SK-N-SH (cell line): ENCODE measurements at regions not wholly inside any gene's neighbourhood (a gene's known extent, or its start where the extent isn't known, plus 50 kb on each side); places are given as distances from the start of the nearest gene placed in this dataset.

Source experiments
- CTCF ChIA-PET: fragments of 300-600, 350-600 bp; formaldehyde crosslinking; extraction: SDS; loops from one replicate; lab custom pipeline; 2021; lab: Yijun Ruan, JAX
- POLR2A ChIA-PET: fragments of 350-600 bp; sonication (Branson Sonifier 250); formaldehyde crosslinking; extraction: SDS; loops from one replicate; lab custom pipeline; 2020; ENCODE audit warnings: antibody characterized with exemption, inconsistent platforms; lab: Yijun Ruan, JAX
- DNase-seq: peaks from one replicate; pipeline ENCODE4 v3.0.0; 2012
- H2AFZ ChIP-seq: fragments of 200-600 bp; sonication (generic); 2 replicates; pipeline ENCODE4 v1.8.1; 2016; ENCODE audit warnings: antibody characterized with exemption, mild to moderate bottlenecking, low read depth
- H3F3A ChIP-seq: fragments of 200-600 bp; sonication (generic); replicated peaks from 2 replicates; pipeline ENCODE3; 2016; ENCODE audit warnings: antibody characterized with exemption, mild to moderate bottlenecking; ENCODE audit not compliant: insufficient read depth
- H3K27ac ChIP-seq, 2 experiments: fragments of 200-500 bp in 1 of 2; fragments of 200-600 bp in 1 of 2; sonication (Bioruptor generic) in 1 of 2; sonication (generic), shearing (Covaris generic) in 1 of 2; 2 replicates each; pipeline versions ENCODE4 v1.5.1 to v1.6.1; 2014 to 2016; ENCODE audit warnings: low read depth in 2 of 2, inconsistent platforms in 1 of 2, low read length in 1 of 2, mild to moderate bottlenecking in 1 of 2, mixed read lengths in 1 of 2
- H3K27me3 ChIP-seq: fragments of 200-600 bp; sonication (generic), shearing (Covaris generic); 2 replicates; pipeline ENCODE4 v1.6.1; 2016; ENCODE audit warnings: mixed run types; ENCODE audit not compliant: insufficient read depth
- H3K36me3 ChIP-seq, 2 experiments: fragments of 200-500 bp in 1 of 2; fragments of 200-600 bp in 1 of 2; sonication (Bioruptor generic) in 1 of 2; sonication (generic) in 1 of 2; replicated peaks in 1 of 2; 2 replicates each; pipeline versions ENCODE3 to v1.5.1; 2014 to 2016; ENCODE audit warnings: low read length in 1 of 2, mild to moderate bottlenecking in 1 of 2; ENCODE audit not compliant: insufficient read depth in 2 of 2, control insufficient read depth in 1 of 2
- H3K4me1 ChIP-seq, 2 experiments: fragments of 200-500 bp in 1 of 2; fragments of 200-600 bp in 1 of 2; sonication (Bioruptor generic) in 1 of 2; sonication (generic), shearing (Covaris generic) in 1 of 2; 2 replicates each; pipeline versions ENCODE4 v1.5.1 to v1.6.1; 2014 to 2016; ENCODE audit warnings: low read depth in 1 of 2, low read length in 1 of 2, mixed run types in 1 of 2; ENCODE audit not compliant: insufficient read depth in 2 of 2, control insufficient read depth in 1 of 2
- H3K4me2 ChIP-seq: fragments of 200-600 bp; sonication (generic), shearing (Covaris generic); 2 replicates; pipeline ENCODE4 v1.6.1; 2017; ENCODE audit warnings: mixed run types
- H3K4me3 ChIP-seq, 2 experiments: fragments of 200-500 bp in 1 of 2; fragments of 200-600 bp in 1 of 2; sonication (Bioruptor generic) in 1 of 2; sonication (generic), shearing (Covaris generic) in 1 of 2; 2 replicates each; pipeline versions ENCODE4 v1.5.1 to v1.8.1; 2014 to 2016; ENCODE audit warnings: low read depth in 2 of 2, inconsistent platforms in 1 of 2, low read length in 1 of 2, mild to moderate bottlenecking in 1 of 2, mixed read lengths in 1 of 2, moderate library complexity in 1 of 2
- H3K79me2 ChIP-seq: fragments of 200-600 bp; sonication (generic); 2 replicates; pipeline ENCODE4 v1.8.1; 2017; ENCODE audit warnings: mild to moderate bottlenecking; ENCODE audit not compliant: insufficient read depth
- H3K9ac ChIP-seq: fragments of 200-600 bp; sonication (generic); 2 replicates; pipeline ENCODE4 v1.6.1; 2017; ENCODE audit warnings: mixed run types
- H3K9me2 ChIP-seq: fragments of 200-600 bp; sonication (generic); 2 replicates; pipeline ENCODE4 v1.6.1; 2017; ENCODE audit warnings: mixed run types
- H3K9me3 ChIP-seq: fragments of 200-600 bp; sonication (generic); 2 replicates; pipeline ENCODE4 v1.6.1; 2017; ENCODE audit warnings: mixed run types, mild to moderate bottlenecking, moderate library complexity
- H4K20me1 ChIP-seq: fragments of 200-600 bp; sonication (generic); 2 replicates; pipeline ENCODE4 v1.6.1; 2017; ENCODE audit warnings: mild to moderate bottlenecking, mixed run types; ENCODE audit not compliant: insufficient read depth
- EP300 ChIP-seq, 2 experiments: IDR thresholded peaks; 2 replicates each; pipeline versions ENCODE4 v1.4.0 to v1.6.1; 2012; ENCODE audit warnings: borderline replicate concordance in 1 of 2, low read depth in 1 of 2, low read length in 1 of 2
- FOXJ3 ChIP-seq: sonication (generic); formaldehyde crosslinking; IDR thresholded peaks from 2 replicates; pipeline ENCODE4 v1.5.1; 2020; ENCODE audit warnings: mild to moderate bottlenecking, missing genetic modification reagents
- FOXM1 ChIP-seq: IDR thresholded peaks from 2 replicates; pipeline ENCODE4 v1.4.0; 2012; ENCODE audit warnings: low read depth, mild to moderate bottlenecking
- IRF3 ChIP-seq: fragments of 150-350 bp; IDR thresholded peaks from 2 replicates; pipeline ENCODE4 v1.6.1; 2016; ENCODE audit warnings: mild to moderate bottlenecking, low read depth, low read length
- MEF2A ChIP-seq: IDR thresholded peaks from 2 replicates; pipeline ENCODE4 v1.4.0; 2012; ENCODE audit warnings: low read depth, borderline replicate concordance
- MXI1 ChIP-seq: IDR thresholded peaks from 2 replicates; pipeline ENCODE4 v1.6.1; 2012; ENCODE audit warnings: mild to moderate bottlenecking, low read depth, low read length, improper control_type of control experiment
- RAD21 ChIP-seq: IDR thresholded peaks from 2 replicates; pipeline ENCODE4 v1.6.1; 2012; ENCODE audit warnings: mild to moderate bottlenecking, low read length
- RCOR1 ChIP-seq: fragments of 150-350 bp; IDR thresholded peaks from 2 replicates; pipeline ENCODE4 v1.6.1; 2017; ENCODE audit warnings: antibody characterized with exemption, low read length
- RFX5 ChIP-seq: IDR thresholded peaks from 2 replicates; pipeline ENCODE4 v1.6.1; 2012; ENCODE audit warnings: mild to moderate bottlenecking, improper control_type of control experiment, low read length
- TCF12 ChIP-seq: IDR thresholded peaks from 2 replicates; pipeline ENCODE4 v1.4.0; 2012
- WGBS: methylation state at CpG from one replicate; pipeline ENCODE4 v1.1.6; 2017; ENCODE audit warnings: low lambda C conversion rate; 5-methylcytosine and 5-hydroxymethylcytosine counted together
- TF ChIP-seq, protein P1 (sequence below): IDR thresholded peaks from 2 replicates; pipeline ENCODE4 v1.4.0; 2012; ENCODE audit warnings: low read depth, borderline replicate concordance
- TF ChIP-seq, protein P2 (sequence below): IDR thresholded peaks from 2 replicates; pipeline ENCODE4; 2012
- TF ChIP-seq, protein P3 (sequence below): IDR thresholded peaks from 2 replicates; pipeline ENCODE4 v1.6.1; 2012; ENCODE audit warnings: mild to moderate bottlenecking, low read depth, low read length, moderate library complexity

GRCh38 chr1:87535551-87535950 lies 206.9 kb downstream of the LMO4 start:
- H3K9ac ChIP-seq, result no peak overlapping the region
- no peaks in the 10 kb centered on the region for H4K20me1 ChIP-seq
- no peaks in the 10 kb centered on the region for H3K9me2 ChIP-seq
- H3K4me3 ChIP-seq, result no peak overlapping the region
- no peaks in the 10 kb centered on the region for H3K36me3 ChIP-seq
- H3K27me3 ChIP-seq, result no peaks in the 10 kb centered on the region
- H2AFZ ChIP-seq, result no peak overlapping the region
- no peak overlapping the region for H3K4me2 ChIP-seq
- ChIA-PET CTCF (no interaction called here), POLR2A (no interaction called here)
- TF ChIP-seq RCOR1 (no peak), RFX5 (no peak), EP300 (IDR thresholded peaks at IDR 0.05; ENCODE audit: borderline replicate concordance in 1 of 2, low read depth in 1 of 2, low read length in 1 of 2) (no peak), MXI1 (no peak), IRF3 (no peak), RAD21 (no peak), TCF12 (no peak), FOXJ3 (CRISPR knock-in tag) (no peak), MEF2A (no peak)
- TF ChIP-seq, protein P1, sequence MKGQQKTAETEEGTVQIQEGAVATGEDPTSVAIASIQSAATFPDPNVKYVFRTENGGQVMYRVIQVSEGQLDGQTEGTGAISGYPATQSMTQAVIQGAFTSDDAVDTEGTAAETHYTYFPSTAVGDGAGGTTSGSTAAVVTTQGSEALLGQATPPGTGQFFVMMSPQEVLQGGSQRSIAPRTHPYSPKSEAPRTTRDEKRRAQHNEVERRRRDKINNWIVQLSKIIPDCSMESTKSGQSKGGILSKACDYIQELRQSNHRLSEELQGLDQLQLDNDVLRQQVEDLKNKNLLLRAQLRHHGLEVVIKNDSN, result no peak
- TF ChIP-seq, protein P2, sequence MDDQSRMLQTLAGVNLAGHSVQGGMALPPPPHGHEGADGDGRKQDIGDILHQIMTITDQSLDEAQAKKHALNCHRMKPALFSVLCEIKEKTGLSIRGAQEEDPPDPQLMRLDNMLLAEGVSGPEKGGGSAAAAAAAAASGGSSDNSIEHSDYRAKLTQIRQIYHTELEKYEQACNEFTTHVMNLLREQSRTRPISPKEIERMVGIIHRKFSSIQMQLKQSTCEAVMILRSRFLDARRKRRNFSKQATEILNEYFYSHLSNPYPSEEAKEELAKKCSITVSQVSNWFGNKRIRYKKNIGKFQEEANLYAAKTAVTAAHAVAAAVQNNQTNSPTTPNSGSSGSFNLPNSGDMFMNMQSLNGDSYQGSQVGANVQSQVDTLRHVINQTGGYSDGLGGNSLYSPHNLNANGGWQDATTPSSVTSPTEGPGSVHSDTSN, result no peak
- peaks cover 4% of the 10 kb centered on the region; the same call in 1 of the 2 replicates for H3K9me3 ChIP-seq
- DNase-seq, result no peak
- H3K79me2 ChIP-seq, result no peaks in the 10 kb centered on the region
- H3K4me1 ChIP-seq, result no peaks in the 10 kb centered on the region
- H3K27ac ChIP-seq, result no peak overlapping the region
- 24% methylated on average over 1 of the region's 1 CpG for WGBS
- no peaks in the 10 kb centered on the region for H3F3A ChIP-seq

- Histone ChIP-seq H3F3A (no peaks in the 10 kb centered on the region), H4K20me1 (no peaks in the 10 kb centered on the region), H3K9ac (no peak overlapping the region), H2AFZ (no peak overlapping the region), H3K4me2 (no peak overlapping the region), H3K9me2 (no peaks in the 10 kb centered on the region), H3K9me3 (peaks cover 10% of the 10 kb centered on the region; the same call in 1 of the 2 replicates), H3K36me3 (no peaks in the 10 kb centered on the region), H3K4me1 (no peaks in the 10 kb centered on the region), H3K27me3 (no peaks in the 10 kb centered on the region), H3K27ac (no peak overlapping the region), H3K79me2 (no peaks in the 10 kb centered on the region), H3K4me3 (no peak overlapping the region)
- TF ChIP-seq, protein P3, sequence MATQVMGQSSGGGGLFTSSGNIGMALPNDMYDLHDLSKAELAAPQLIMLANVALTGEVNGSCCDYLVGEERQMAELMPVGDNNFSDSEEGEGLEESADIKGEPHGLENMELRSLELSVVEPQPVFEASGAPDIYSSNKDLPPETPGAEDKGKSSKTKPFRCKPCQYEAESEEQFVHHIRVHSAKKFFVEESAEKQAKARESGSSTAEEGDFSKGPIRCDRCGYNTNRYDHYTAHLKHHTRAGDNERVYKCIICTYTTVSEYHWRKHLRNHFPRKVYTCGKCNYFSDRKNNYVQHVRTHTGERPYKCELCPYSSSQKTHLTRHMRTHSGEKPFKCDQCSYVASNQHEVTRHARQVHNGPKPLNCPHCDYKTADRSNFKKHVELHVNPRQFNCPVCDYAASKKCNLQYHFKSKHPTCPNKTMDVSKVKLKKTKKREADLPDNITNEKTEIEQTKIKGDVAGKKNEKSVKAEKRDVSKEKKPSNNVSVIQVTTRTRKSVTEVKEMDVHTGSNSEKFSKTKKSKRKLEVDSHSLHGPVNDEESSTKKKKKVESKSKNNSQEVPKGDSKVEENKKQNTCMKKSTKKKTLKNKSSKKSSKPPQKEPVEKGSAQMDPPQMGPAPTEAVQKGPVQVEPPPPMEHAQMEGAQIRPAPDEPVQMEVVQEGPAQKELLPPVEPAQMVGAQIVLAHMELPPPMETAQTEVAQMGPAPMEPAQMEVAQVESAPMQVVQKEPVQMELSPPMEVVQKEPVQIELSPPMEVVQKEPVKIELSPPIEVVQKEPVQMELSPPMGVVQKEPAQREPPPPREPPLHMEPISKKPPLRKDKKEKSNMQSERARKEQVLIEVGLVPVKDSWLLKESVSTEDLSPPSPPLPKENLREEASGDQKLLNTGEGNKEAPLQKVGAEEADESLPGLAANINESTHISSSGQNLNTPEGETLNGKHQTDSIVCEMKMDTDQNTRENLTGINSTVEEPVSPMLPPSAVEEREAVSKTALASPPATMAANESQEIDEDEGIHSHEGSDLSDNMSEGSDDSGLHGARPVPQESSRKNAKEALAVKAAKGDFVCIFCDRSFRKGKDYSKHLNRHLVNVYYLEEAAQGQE, result no peak
- no peak for TF ChIP-seq TCF12
- TF ChIP-seq FOXM1, result no peak
- TF ChIP-seq EP300 (IDR thresholded peaks at IDR 0.05; ENCODE audit: borderline replicate concordance in 1 of 2, low read depth in 1 of 2, low read length in 1 of 2), result no peak
- ChIA-PET POLR2A (no interaction called here), CTCF (no interaction called here)
- DNase-seq, result no peak
- 0% methylated on average over 1 of the region's 1 CpG for WGBS
These were observed 210.5 kb downstream of the LMO4 start for GRCh38 chr1:87539147-87539546.
